D721Med (cell line): ENCODE measurements at regions not wholly inside any gene's neighbourhood (a gene's known extent, or its start where the extent isn't known, plus 50 kb on each side); places are given as distances from the start of the nearest gene placed in this dataset.

Source experiments
- DNase-seq: peaks from one replicate; pipeline ENCODE4 v3.0.0; 2011; ENCODE audit warnings: low spot score; ENCODE audit not compliant: insufficient read length
- FAIRE-seq: peaks from 2 replicates; lab custom pipeline; 2011; peaks lifted over from hg19 to GRCh38; lab: Jason Lieb, UNC
- TF ChIP-seq, protein P1 (sequence below): IDR thresholded peaks from 2 replicates; pipeline ENCODE4 v1.5.1; 2012; ENCODE audit warnings: mild to moderate bottlenecking, control low read depth; ENCODE audit not compliant: insufficient read depth; ENCODE audit errors: missing control alignments

DNA sequence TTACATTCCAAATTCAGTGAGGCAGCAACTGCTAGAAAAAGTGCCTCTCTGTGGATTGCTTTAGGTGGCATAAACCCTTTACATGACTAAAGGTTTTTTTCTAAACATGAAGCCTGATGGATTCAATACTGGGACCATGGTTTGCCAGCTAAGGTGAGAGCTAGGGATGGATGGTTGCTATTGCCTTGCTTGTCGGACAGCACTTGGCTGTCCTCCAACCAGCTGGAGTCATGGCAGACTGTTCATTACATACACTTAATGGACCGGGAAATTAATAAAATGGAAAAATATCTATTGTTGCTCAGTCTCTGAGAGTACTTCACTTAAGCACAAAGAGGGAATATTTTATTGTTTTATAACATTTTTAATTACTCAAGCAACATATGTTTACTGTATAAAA is 116.9 kb upstream of the TRPC7 start:
- DNase-seq (no peak), FAIRE-seq (no peak)
- TF ChIP-seq, protein P1, sequence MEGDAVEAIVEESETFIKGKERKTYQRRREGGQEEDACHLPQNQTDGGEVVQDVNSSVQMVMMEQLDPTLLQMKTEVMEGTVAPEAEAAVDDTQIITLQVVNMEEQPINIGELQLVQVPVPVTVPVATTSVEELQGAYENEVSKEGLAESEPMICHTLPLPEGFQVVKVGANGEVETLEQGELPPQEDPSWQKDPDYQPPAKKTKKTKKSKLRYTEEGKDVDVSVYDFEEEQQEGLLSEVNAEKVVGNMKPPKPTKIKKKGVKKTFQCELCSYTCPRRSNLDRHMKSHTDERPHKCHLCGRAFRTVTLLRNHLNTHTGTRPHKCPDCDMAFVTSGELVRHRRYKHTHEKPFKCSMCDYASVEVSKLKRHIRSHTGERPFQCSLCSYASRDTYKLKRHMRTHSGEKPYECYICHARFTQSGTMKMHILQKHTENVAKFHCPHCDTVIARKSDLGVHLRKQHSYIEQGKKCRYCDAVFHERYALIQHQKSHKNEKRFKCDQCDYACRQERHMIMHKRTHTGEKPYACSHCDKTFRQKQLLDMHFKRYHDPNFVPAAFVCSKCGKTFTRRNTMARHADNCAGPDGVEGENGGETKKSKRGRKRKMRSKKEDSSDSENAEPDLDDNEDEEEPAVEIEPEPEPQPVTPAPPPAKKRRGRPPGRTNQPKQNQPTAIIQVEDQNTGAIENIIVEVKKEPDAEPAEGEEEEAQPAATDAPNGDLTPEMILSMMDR, result no peak

GRCh38 chr5:136474466-136474865 is 109.1 kb upstream of the TRPC7 start:
- DNase-seq, result no peak

DNA sequence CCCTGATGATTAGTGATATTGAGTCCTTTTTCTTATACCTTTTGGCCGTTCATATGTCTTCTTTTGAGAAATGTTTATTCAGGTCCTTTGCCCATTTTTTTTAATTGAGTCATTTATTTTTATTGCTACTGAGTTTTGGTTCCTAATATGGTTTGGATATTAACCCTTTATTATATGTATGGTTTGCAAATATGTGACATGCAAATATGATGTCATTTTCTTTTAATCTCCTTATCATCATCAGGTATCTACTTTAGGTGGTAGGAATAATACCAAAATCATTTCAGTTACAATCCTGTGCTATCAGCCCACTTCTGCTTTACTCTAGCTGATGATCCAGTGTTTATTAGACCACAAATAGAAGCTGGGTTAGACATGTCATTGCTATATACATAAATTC is 102.3 kb upstream of the TRPC7 start:
- TF ChIP-seq, protein P1, result no peak
- DNase-seq (no peak), FAIRE-seq (no peak)

More at GRCh38 chr5:136474466-136474865, 109.1 kb upstream of the TRPC7 start:
- TF ChIP-seq, protein P1, result no peak
- no peak for FAIRE-seq

DNA sequence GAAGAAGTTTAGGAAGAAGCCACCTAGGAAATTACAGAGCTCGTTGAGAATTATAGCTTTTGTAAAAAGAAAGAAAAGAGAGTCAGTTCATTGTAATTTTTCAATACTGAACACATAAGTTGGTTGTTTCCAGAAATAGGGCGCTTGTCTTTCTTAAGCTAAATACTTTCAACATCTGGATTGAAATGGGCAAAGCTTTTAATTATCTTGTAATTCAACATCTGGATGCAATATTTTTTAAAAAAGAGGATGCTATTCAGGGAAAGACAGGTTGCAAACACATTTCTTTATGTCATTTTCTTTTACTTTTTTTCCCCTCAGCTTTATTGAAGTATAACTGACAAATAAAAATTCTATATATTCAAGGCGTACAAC is 100.7 kb upstream of the TRPC7 start:
- TF ChIP-seq, protein P1, result no peak
- no peak for DNase-seq
- FAIRE-seq, result no peak

- FAIRE-seq (no peak), DNase-seq (no peak)
- TF ChIP-seq, protein P1, result no peak
Measured at GRCh38 chr5:136458481-136458880, 93.1 kb upstream of the TRPC7 start.

GRCh38 chr5:136457390-136458013 is 92.2 kb upstream of the TRPC7 start:
- FAIRE-seq (no peak), DNase-seq (no peak)
- TF ChIP-seq, protein P1, result no peak

DNA sequence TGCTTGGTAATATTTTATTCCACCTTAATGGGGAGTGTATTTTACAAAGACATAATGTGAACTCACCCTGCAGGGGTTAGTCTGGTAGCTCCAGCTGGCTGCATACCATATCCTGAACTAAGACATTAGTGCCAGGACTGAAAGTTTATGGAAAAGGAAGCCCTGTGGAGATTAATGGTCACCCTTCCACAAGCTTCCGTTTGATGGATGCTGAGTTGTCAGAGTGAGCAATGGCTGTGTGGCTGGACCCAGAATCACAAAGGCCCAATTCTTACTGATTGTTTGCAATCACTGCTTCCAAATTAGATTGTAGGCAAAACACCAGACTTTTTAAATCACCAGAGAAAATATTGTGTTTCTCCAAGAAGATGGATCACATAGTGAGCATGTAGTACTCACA is 90.1 kb upstream of the TRPC7 start:
- FAIRE-seq (no peak), DNase-seq (no peak)
- TF ChIP-seq, protein P1, result no peak
